PC-3 (cell line): ENCODE measurements at regions not wholly inside any gene's neighbourhood (a gene's known extent, or its start where the extent isn't known, plus 50 kb on each side); places are given as distances from the start of the nearest gene placed in this dataset.

Source experiments
- CTCF ChIP-seq: fragments of 300-600 bp; sonication (generic); conservative IDR thresholded peaks from 2 replicates; pipeline ENCODE4 v1.5.1; 2017; ENCODE audit warnings: antibody characterized with exemption, low read depth, mild to moderate bottlenecking, low read length
- EZH2 ChIP-seq: fragments of 300-600 bp; sonication (generic); IDR thresholded peaks from one replicate; pipeline ENCODE4 v1.6.1; 2017; ENCODE audit warnings: antibody characterized with exemption, mild to moderate bottlenecking, low read length; ENCODE audit not compliant: unreplicated experiment

- no peak for TF ChIP-seq EZH2
- TF ChIP-seq CTCF = no peak
These were observed 343.2 kb upstream of the CAMK1G start for GRCh38 chr1:209240351-209240750.
